H9 (cell line): ENCODE measurements at regions not wholly inside any gene's neighbourhood (a gene's known extent, or its start where the extent isn't known, plus 50 kb on each side); places are given as distances from the start of the nearest gene placed in this dataset.

Source experiments
- DNase-seq: peaks from one replicate; pipeline ENCODE4 v3.0.0-alpha.2; 2017
- H2AFZ ChIP-seq: one replicate; pipeline ENCODE4 v1.6.1; 2013; ENCODE audit warnings: mild to moderate bottlenecking, low read length, control low read depth, moderate library complexity
- H2AK5ac ChIP-seq: 2 replicates; pipeline ENCODE4 v1.6.1; 2013; ENCODE audit warnings: low read length, control low read depth, mixed read lengths; ENCODE audit not compliant: insufficient read length
- H2BK120ac ChIP-seq: one replicate; pipeline ENCODE4 v1.6.1; 2013; ENCODE audit warnings: low read depth, mild to moderate bottlenecking, low read length, control low read depth, inconsistent platforms; ENCODE audit not compliant: poor library complexity, severe bottlenecking
- H2BK12ac ChIP-seq: 2 replicates; pipeline ENCODE4 v1.6.1; 2013; ENCODE audit warnings: low read length, control low read depth, mixed read lengths, low read depth; ENCODE audit not compliant: insufficient read length
- H2BK15ac ChIP-seq: 2 replicates; pipeline ENCODE4 v1.6.1; 2013; ENCODE audit warnings: low read depth, low read length, control low read depth
- H2BK20ac ChIP-seq: one replicate; pipeline ENCODE4 v1.6.1; 2013; ENCODE audit warnings: low read depth, mild to moderate bottlenecking, low read length, control low read depth, inconsistent platforms; ENCODE audit not compliant: poor library complexity, severe bottlenecking
- H2BK5ac ChIP-seq: 2 replicates; pipeline ENCODE4 v1.6.1; 2013; ENCODE audit warnings: low read length, control low read depth, mixed read lengths; ENCODE audit not compliant: insufficient read length
- H3K14ac ChIP-seq: 2 replicates; pipeline ENCODE4 v1.6.1; 2013; ENCODE audit warnings: low read length, control low read depth; ENCODE audit not compliant: insufficient read depth
- H3K18ac ChIP-seq: 2 replicates; pipeline ENCODE4 v1.6.1; 2013; ENCODE audit warnings: low read depth, mild to moderate bottlenecking, mixed read lengths, low read length, control low read depth; ENCODE audit not compliant: insufficient read length
- H3K23ac ChIP-seq: 2 replicates; pipeline ENCODE4 v1.6.1; 2013; ENCODE audit warnings: low read length, control low read depth, mixed read lengths, low read depth; ENCODE audit not compliant: insufficient read length
- H3K23me2 ChIP-seq: 2 replicates; pipeline ENCODE4 v1.6.1; 2013; ENCODE audit warnings: low read depth, mild to moderate bottlenecking, mixed read lengths, low read length, control low read depth; ENCODE audit not compliant: insufficient read length, poor library complexity, severe bottlenecking
- H3K27ac ChIP-seq: 2 replicates; pipeline ENCODE4 v1.5.1; 2013; ENCODE audit warnings: low read length, control low read depth, mixed read lengths, low read depth; ENCODE audit not compliant: insufficient read length
- H3K27me3 ChIP-seq: 2 replicates; pipeline ENCODE4 v1.6.1; 2013; ENCODE audit warnings: low read length, control low read depth, inconsistent platforms; ENCODE audit not compliant: insufficient read depth
- H3K4ac ChIP-seq: 2 replicates; pipeline ENCODE4 v1.6.1; 2013; ENCODE audit warnings: low read depth, mild to moderate bottlenecking, control low read depth, inconsistent platforms, low read length, moderate library complexity
- H3K4me1 ChIP-seq: 2 replicates; pipeline ENCODE4 v1.6.1; 2013; ENCODE audit warnings: low read length, control low read depth, inconsistent platforms; ENCODE audit not compliant: insufficient read depth
- H3K4me2 ChIP-seq: 2 replicates; pipeline ENCODE4 v1.6.1; 2013; ENCODE audit warnings: low read length, control low read depth, mixed read lengths; ENCODE audit not compliant: insufficient read length, insufficient read depth
- H3K56ac ChIP-seq: 2 replicates; pipeline ENCODE4 v1.6.1; 2013; ENCODE audit warnings: low read depth, mild to moderate bottlenecking, mixed read lengths, low read length, control low read depth; ENCODE audit not compliant: insufficient read length
- H3K79me1 ChIP-seq: 2 replicates; pipeline ENCODE4 v1.6.1; 2013; ENCODE audit warnings: low read depth, mild to moderate bottlenecking, moderate library complexity, low read length, control low read depth, inconsistent platforms; ENCODE audit not compliant: insufficient read depth, poor library complexity, severe bottlenecking
- H3K79me2 ChIP-seq: 2 replicates; pipeline ENCODE4 v1.6.1; 2013; ENCODE audit warnings: low read length, control low read depth, inconsistent platforms; ENCODE audit not compliant: insufficient read depth
- H3K9ac ChIP-seq: 2 replicates; pipeline ENCODE4 v1.6.1; 2013; ENCODE audit warnings: low read length, control low read depth, mixed read lengths; ENCODE audit not compliant: insufficient read length; ENCODE audit errors: extremely low read depth
- H3K9me3 ChIP-seq: one replicate; pipeline ENCODE4 v1.6.1; 2013; ENCODE audit warnings: low read depth, low read length, inconsistent platforms; ENCODE audit not compliant: control insufficient read depth
- H3T11ph ChIP-seq: one replicate; pipeline ENCODE4 v1.6.1; 2013; ENCODE audit warnings: mild to moderate bottlenecking, low read length, control low read depth, inconsistent platforms
- H4K20me1 ChIP-seq: one replicate; pipeline ENCODE4 v1.6.1; 2013; ENCODE audit not compliant: control insufficient read depth, insufficient read length, insufficient read depth
- H4K5ac ChIP-seq: 2 replicates; pipeline ENCODE4 v1.6.1; 2013; ENCODE audit warnings: low read depth, mild to moderate bottlenecking, mixed read lengths, low read length, control low read depth; ENCODE audit not compliant: insufficient read length
- H4K8ac ChIP-seq: replicated peaks from 2 replicates; pipeline ENCODE4 v1.6.1; 2013; ENCODE audit warnings: low read length, control low read depth, mixed read lengths, low read depth; ENCODE audit not compliant: insufficient read length
- H4K91ac ChIP-seq: 2 replicates; pipeline ENCODE4 v1.6.1; 2013; ENCODE audit warnings: low read depth, mild to moderate bottlenecking, moderate library complexity, mixed read lengths, low read length, control low read depth; ENCODE audit not compliant: insufficient read length
- H3K27ac Mint-ChIP-seq, 3 experiments: 2 replicates in 2 of 3; 3 replicates in 1 of 3; pipeline ENCODE4 v1.8.0; 2020 to 2021; ENCODE audit warnings: mixed read lengths in 3 of 3, mild to moderate bottlenecking in 1 of 3, moderate library complexity in 1 of 3
- H3K27me3 Mint-ChIP-seq: 2 replicates; pipeline ENCODE4 v1.8.0; 2021; ENCODE audit warnings: low read depth, mild to moderate bottlenecking, moderate library complexity, mixed read lengths
- H3K36me3 Mint-ChIP-seq, 3 experiments: 2 replicates in 2 of 3; 3 replicates in 1 of 3; pipeline ENCODE4 v1.8.0; 2020 to 2021; ENCODE audit warnings: low read depth in 3 of 3, mixed read lengths in 3 of 3; ENCODE audit not compliant: insufficient read depth in 1 of 3
- H3K4me1 Mint-ChIP-seq, 2 experiments: 2 replicates each; pipeline ENCODE4 v1.8.0; 2020; ENCODE audit warnings: mixed read lengths in 2 of 2
- H3K4me3 Mint-ChIP-seq, 2 experiments: 2 replicates in 1 of 2; 3 replicates in 1 of 2; pipeline ENCODE4 v1.8.0; 2020 to 2021; ENCODE audit warnings: mild to moderate bottlenecking in 2 of 2, mixed read lengths in 2 of 2, moderate library complexity in 1 of 2
- H3K9me3 Mint-ChIP-seq, 2 experiments: 2 replicates in 1 of 2; 3 replicates in 1 of 2; pipeline ENCODE4 v1.8.0; 2020; ENCODE audit warnings: mild to moderate bottlenecking in 2 of 2, mixed read lengths in 2 of 2, moderate library complexity in 1 of 2
- WGBS: extraction: QIAGEN DNeasy Blood & Tissue Kit; methylation state at CpG from one replicate; pipeline ENCODE4 v1.1.7; 2013; ENCODE audit warnings: missing lambda C conversion rate, low lambda C conversion rate, mixed read lengths; ENCODE audit not compliant: insufficient read length; ENCODE audit errors: extremely low coverage; 5-methylcytosine and 5-hydroxymethylcytosine counted together
- TF ChIP-seq, protein P1 (sequence below): fragments of 200-600 bp; sonication (generic); conservative IDR thresholded peaks from 3 replicates; pipeline ENCODE4 v1.8.0; 2021; ENCODE audit warnings: antibody characterized with exemption, mild to moderate bottlenecking

DNA sequence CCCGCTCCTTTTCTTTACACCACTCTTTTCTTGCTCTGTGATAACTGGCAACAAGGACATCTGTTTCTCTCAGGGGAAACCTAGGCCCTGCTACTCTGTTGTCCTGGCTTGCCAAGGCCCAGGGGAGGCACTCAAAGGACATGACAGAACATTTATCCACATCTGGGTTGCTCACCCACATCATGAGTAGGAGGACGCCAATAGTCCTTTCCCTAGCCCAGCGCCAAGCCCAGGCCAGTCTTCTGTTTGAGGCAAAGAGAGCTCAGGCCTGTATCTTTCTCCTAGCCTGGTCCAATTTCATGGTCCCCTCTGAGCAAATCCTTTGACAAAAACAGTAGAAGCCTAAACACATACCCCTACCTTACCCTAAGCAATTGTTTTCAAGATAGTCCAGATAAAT, 366.8 kb upstream of the SGCD start:
- Mint-ChIP-seq H3K27ac (no peak overlapping the region; a peak in 2 of 7 replicates), H3K9me3 (peaks cover 0 to 1% of the 10 kb centered on the region in 2 experiments; a peak in 1 of 5 replicates), H3K27me3 (no peaks in the 10 kb centered on the region), H3K4me1 (no peaks in the 10 kb centered on the region), H3K36me3 (no peaks in the 10 kb centered on the region), H3K4me3 (no peak overlapping the region)
- Histone ChIP-seq H2BK12ac (no peak overlapping the region), H3K23ac (no peak overlapping the region), H3K4me2 (no peak overlapping the region), H3K4ac (no peak overlapping the region), H4K20me1 (no peaks in the 10 kb centered on the region), H3K27me3 (no peaks in the 10 kb centered on the region), H2AK5ac (no peak overlapping the region), H3K4me1 (no peaks in the 10 kb centered on the region), H3K79me2 (no peaks in the 10 kb centered on the region), H4K8ac (no peak overlapping the region), H3K9ac (no peak overlapping the region), H2AFZ (no peak overlapping the region), H3K79me1 (no peaks in the 10 kb centered on the region), H2BK120ac (no peak overlapping the region), H3K9me3 (no peaks in the 10 kb centered on the region), H2BK15ac (no peak overlapping the region), H3K56ac (no peak overlapping the region), H3T11ph (no peak overlapping the region), H2BK5ac (no peak overlapping the region), H2BK20ac (no peak overlapping the region), H4K5ac (no peak overlapping the region), H3K14ac (no peak overlapping the region), H3K27ac (no peak overlapping the region), H4K91ac (no peak overlapping the region), H3K18ac (no peak overlapping the region), H3K23me2 (no peaks in the 10 kb centered on the region)
- DNase-seq = no peak
- TF ChIP-seq, protein P1, sequence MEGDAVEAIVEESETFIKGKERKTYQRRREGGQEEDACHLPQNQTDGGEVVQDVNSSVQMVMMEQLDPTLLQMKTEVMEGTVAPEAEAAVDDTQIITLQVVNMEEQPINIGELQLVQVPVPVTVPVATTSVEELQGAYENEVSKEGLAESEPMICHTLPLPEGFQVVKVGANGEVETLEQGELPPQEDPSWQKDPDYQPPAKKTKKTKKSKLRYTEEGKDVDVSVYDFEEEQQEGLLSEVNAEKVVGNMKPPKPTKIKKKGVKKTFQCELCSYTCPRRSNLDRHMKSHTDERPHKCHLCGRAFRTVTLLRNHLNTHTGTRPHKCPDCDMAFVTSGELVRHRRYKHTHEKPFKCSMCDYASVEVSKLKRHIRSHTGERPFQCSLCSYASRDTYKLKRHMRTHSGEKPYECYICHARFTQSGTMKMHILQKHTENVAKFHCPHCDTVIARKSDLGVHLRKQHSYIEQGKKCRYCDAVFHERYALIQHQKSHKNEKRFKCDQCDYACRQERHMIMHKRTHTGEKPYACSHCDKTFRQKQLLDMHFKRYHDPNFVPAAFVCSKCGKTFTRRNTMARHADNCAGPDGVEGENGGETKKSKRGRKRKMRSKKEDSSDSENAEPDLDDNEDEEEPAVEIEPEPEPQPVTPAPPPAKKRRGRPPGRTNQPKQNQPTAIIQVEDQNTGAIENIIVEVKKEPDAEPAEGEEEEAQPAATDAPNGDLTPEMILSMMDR = no peak
- no CpG with 5 or more reads among the region's 3 CpGs for WGBS
